ENCODE measurements at regions not wholly inside any gene's neighbourhood (a gene's known extent, or its start where the extent isn't known, plus 50 kb on each side); places are given as distances from the start of the nearest gene placed in this dataset.

DNA sequence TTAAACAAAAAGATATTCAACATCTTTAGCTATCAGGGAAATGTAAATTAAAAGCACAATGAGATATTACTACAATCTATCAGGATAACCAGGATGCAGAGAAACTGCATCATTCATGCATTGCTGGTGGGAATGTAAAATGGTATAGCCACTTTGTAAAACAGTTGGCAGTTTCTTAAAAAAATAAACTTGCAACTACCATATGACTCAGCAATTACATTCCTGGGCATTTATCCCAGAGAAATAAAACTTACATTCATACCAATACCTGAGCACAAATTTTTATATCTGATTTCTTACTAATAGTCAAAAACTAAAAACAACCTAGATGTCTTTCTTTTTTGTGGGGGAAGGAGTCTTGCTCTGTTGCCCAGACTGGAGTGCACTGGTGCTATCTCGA lies 190.3 kb upstream of the TAB2 start:
- TF ChIP-seq POLR2A (IDR thresholded peaks at IDR 0.05) (no peak), EP300 (IDR thresholded peaks at IDR 0.05) (no peak)
- TF ChIP-seq, protein P1, sequence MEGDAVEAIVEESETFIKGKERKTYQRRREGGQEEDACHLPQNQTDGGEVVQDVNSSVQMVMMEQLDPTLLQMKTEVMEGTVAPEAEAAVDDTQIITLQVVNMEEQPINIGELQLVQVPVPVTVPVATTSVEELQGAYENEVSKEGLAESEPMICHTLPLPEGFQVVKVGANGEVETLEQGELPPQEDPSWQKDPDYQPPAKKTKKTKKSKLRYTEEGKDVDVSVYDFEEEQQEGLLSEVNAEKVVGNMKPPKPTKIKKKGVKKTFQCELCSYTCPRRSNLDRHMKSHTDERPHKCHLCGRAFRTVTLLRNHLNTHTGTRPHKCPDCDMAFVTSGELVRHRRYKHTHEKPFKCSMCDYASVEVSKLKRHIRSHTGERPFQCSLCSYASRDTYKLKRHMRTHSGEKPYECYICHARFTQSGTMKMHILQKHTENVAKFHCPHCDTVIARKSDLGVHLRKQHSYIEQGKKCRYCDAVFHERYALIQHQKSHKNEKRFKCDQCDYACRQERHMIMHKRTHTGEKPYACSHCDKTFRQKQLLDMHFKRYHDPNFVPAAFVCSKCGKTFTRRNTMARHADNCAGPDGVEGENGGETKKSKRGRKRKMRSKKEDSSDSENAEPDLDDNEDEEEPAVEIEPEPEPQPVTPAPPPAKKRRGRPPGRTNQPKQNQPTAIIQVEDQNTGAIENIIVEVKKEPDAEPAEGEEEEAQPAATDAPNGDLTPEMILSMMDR (IDR thresholded peaks at IDR 0.05): no peak
- no peaks in the 10 kb centered on the region for H3K9me3 ChIP-seq
- no peaks in the 10 kb centered on the region for H3K27me3 ChIP-seq
- no peaks in the 10 kb centered on the region for H3K36me3 ChIP-seq
- no peak overlapping the region for H3K27ac ChIP-seq
- H3K4me1 ChIP-seq (ENCODE audit: insufficient read depth): peaks cover 4% of the 10 kb centered on the region
- 85 to 93% (median 88%) methylated on average over 1 of the region's 1 CpG for WGBS, 3 donors
- H3K4me3 ChIP-seq: no peak overlapping the region
- DNase-seq: no peak
- intact Hi-C loops (cut with DNase I): no loop called here

DNA sequence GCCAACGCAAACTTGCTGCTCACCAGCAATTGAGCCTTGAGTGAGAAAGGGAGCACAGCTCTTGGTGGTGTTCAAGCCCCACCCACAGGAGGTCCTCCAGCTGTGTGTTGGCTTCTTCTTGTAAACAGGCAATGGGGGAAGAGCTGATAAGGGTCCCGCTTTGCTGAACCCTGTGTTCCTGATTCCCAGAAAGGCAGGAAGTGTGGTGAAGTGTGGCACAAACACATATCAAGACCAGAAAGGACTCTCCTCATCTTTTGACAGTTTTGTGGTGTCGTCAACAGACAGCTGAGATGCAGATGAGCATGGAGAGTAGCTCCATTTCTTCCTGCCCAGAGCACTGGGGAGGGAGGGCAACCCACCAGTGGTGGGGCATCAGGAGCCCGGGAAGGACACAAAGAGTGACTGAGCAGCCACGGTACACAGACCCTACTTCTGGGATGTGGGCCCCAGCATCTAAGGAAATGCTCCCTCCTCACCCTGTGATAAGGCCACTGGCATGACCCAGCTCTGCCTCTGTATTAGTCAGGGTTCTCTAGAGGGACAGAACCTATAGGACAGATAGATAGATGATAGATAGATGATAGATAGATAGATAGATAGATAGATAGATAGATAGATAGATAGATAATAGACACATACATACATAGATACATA lies 188.9 kb upstream of the TAB2 start:
- intact Hi-C loops (cut with DNase I): no loop called here
- Histone ChIP-seq H3K27me3 (no peaks in the 10 kb centered on the region), H3K9me3 (no peaks in the 10 kb centered on the region), H3K27ac (no peak overlapping the region), H3K4me1 (ENCODE audit: insufficient read depth) (peaks cover 4% of the 10 kb centered on the region), H3K4me3 (no peak overlapping the region), H3K36me3 (no peaks in the 10 kb centered on the region)
- TF ChIP-seq EP300 (IDR thresholded peaks at IDR 0.05) (no peak), POLR2A (IDR thresholded peaks at IDR 0.05) (no peak)
- TF ChIP-seq, protein P1 (IDR thresholded peaks at IDR 0.05): no peak
- peak; percentile 26 to 56 (median 43) for DNase-seq
- WGBS, 3 donors: 25 to 48% (median 39%) methylated on average over 5 of the region's 5 CpGs

DNA sequence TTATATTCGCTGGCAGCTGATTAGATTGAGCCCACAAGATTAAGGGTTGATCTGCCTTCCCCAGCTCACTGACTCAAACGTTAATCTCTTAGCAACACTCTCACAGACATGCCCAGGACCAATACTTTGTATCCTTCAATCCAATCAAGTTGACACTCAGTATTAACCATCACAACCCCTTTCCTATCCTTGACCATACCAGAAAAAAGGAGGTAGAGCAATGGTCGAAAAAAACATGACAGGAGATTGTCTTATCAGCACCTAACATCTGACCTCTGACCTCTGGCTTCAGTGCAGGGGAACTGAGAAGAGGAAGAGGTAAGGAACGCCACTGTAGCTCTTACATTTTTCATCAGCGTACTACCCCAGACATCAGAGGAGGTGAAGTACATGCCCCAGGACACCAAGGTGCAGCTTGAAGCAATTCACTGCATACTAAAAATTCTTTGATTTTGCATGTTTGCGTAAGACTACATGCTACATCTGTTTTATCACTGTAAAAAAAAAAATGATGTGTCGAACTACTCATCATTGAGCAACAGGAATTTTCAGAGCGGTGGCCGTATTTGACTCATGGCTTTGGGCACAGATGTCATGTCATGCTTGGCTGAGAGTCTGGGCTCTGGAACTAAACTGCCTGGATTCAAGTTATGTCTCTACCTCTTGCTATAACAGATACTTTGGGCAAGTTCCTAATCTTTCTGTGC lies 188.0 kb upstream of the TAB2 start:
- no peak overlapping the region for H3K4me3 ChIP-seq
- no peak for TF ChIP-seq POLR2A (IDR thresholded peaks at IDR 0.05)
- TF ChIP-seq EP300 (IDR thresholded peaks at IDR 0.05): no peak
- TF ChIP-seq, protein P1 (IDR thresholded peaks at IDR 0.05): no peak
- H3K4me1 ChIP-seq (ENCODE audit: insufficient read depth): peaks cover 4% of the 10 kb centered on the region
- no peaks in the 10 kb centered on the region for H3K27me3 ChIP-seq
- H3K36me3 ChIP-seq: no peaks in the 10 kb centered on the region
- no peak overlapping the region for H3K27ac ChIP-seq
- DNase-seq: no peak
- H3K9me3 ChIP-seq: no peaks in the 10 kb centered on the region
- intact Hi-C loops (cut with DNase I): no loop called here
- WGBS, 3 donors: 84 to 91% (median 90%) methylated on average over 9 of the region's 9 CpGs

DNA sequence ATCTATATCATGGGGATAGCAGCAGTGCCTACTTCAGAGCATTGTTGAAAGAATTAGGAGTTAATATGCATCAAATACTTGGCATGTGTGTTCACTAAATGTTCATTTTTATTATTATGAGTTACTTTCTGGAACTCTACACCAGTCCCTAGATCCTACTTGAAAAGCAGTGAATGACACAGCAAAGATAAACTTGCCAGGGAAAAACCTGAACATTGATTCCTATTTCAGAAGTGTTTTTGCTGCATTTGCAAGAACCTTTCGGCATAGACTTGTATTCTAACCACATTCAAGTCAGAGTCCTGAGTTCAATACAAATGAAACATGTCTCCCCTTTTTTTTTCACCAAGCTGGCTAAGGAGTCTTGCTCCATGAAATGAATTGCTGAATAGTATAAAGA lies 187.4 kb upstream of the TAB2 start:
- DNase-seq: no peak
- H3K27me3 ChIP-seq: no peaks in the 10 kb centered on the region
- 88 to 97% (median 96%) methylated on average over 1 of the region's 1 CpG for WGBS, 3 donors
- no peaks in the 10 kb centered on the region for H3K9me3 ChIP-seq
- no peak overlapping the region for H3K27ac ChIP-seq
- H3K4me1 ChIP-seq (ENCODE audit: insufficient read depth): peaks cover 4% of the 10 kb centered on the region
- intact Hi-C loops (cut with DNase I): no loop called here
- H3K4me3 ChIP-seq: no peak overlapping the region
- no peak for TF ChIP-seq POLR2A (IDR thresholded peaks at IDR 0.05)
- TF ChIP-seq, protein P1 (IDR thresholded peaks at IDR 0.05): no peak
- TF ChIP-seq EP300 (IDR thresholded peaks at IDR 0.05): no peak
- no peaks in the 10 kb centered on the region for H3K36me3 ChIP-seq
